ENCODE measurements at regions not wholly inside any gene's neighbourhood (a gene's known extent, or its start where the extent isn't known, plus 50 kb on each side); places are given as distances from the start of the nearest gene placed in this dataset.

- TF ChIP-seq CTCF (IDR thresholded peaks at IDR 0.05): no peak
- TF ChIP-seq POLR2A (IDR thresholded peaks at IDR 0.05): no peak
- TF ChIP-seq EP300 (IDR thresholded peaks at IDR 0.05): no peak
These were observed 546.1 kb downstream of the BUD13 start for GRCh38 chr11:116226731-116227130.
